WTC11 (cell line): ENCODE measurements at regions not wholly inside any gene's neighbourhood (a gene's known extent, or its start where the extent isn't known, plus 50 kb on each side); places are given as distances from the start of the nearest gene placed in this dataset.

Experiments
- ATAC-seq: fragments of 200-7000 bp; cut with Tn5 transposase; 2 replicates; pipeline ENCODE4 v1.10.0; 2021; ENCODE audit warnings: mild to moderate bottlenecking, moderate library complexity
- CTCF ChIA-PET: fragments of 300-600 bp; sonication (Branson Sonifier 250); formaldehyde crosslinking; loops from one replicate; lab custom pipeline; 2021; ENCODE audit warnings: antibody characterized with exemption; lab: Charles Lee
- POLR2A ChIA-PET: fragments of 350-600 bp; sonication (Branson Sonifier 250); formaldehyde crosslinking; loops from one replicate; lab custom pipeline; 2021; ENCODE audit warnings: antibody characterized with exemption; lab: Charles Lee
- DNase-seq: peaks from one replicate; pipeline ENCODE4 v3.0.0; 2021; ENCODE audit warnings: low spot score
- H3K27ac Mint-ChIP-seq: 2 replicates; pipeline ENCODE4 v1.8.0; 2021; ENCODE audit warnings: mixed read lengths
- H3K27me3 Mint-ChIP-seq: 2 replicates; pipeline ENCODE4 v1.8.0; 2021; ENCODE audit warnings: low read depth, mild to moderate bottlenecking, moderate library complexity, mixed read lengths
- H3K36me3 Mint-ChIP-seq: 2 replicates; pipeline ENCODE4 v1.8.0; 2021; ENCODE audit warnings: mixed read lengths
- H3K4me1 Mint-ChIP-seq: 2 replicates; pipeline ENCODE4 v1.8.0; 2022; ENCODE audit warnings: mixed read lengths
- H3K4me3 Mint-ChIP-seq: 2 replicates; pipeline ENCODE4 v1.8.0; 2021; ENCODE audit warnings: mild to moderate bottlenecking, moderate library complexity, mixed read lengths
- H3K9me3 Mint-ChIP-seq: 2 replicates; pipeline ENCODE4 v1.8.0; 2021; ENCODE audit warnings: mixed read lengths
- CREM ChIP-seq: sonication (generic); formaldehyde crosslinking; IDR thresholded peaks from 2 replicates; pipeline ENCODE4 v1.8.1; 2022; ENCODE audit warnings: mild to moderate bottlenecking, missing genetic modification reagents, moderate library complexity
- E2F1 ChIP-seq: sonication (generic); formaldehyde crosslinking; IDR thresholded peaks from 2 replicates; pipeline ENCODE4 v1.8.0; 2022; ENCODE audit warnings: mild to moderate bottlenecking, missing genetic modification reagents
- FOXP1 ChIP-seq: sonication (generic); formaldehyde crosslinking; IDR thresholded peaks from 2 replicates; pipeline ENCODE4 v1.8.0; 2022; ENCODE audit warnings: missing genetic modification reagents, mild to moderate bottlenecking, moderate library complexity, borderline replicate concordance
- GRHL2 ChIP-seq: fragments of 250-450 bp; sonication (Bioruptor Pico); IDR thresholded peaks from 2 replicates; pipeline ENCODE4 v1.8.0; 2022; ENCODE audit warnings: mild to moderate bottlenecking, moderate library complexity; ENCODE audit not compliant: insufficient replicate concordance, severe bottlenecking
- KAT7 ChIP-seq: sonication (generic); formaldehyde crosslinking; IDR thresholded peaks from 2 replicates; pipeline ENCODE4 v1.8.1; 2023; ENCODE audit warnings: missing genetic modification reagents, mild to moderate bottlenecking, borderline replicate concordance
- NFATC4 ChIP-seq: fragments of 250-450 bp; sonication (Bioruptor Pico); IDR thresholded peaks from 2 replicates; pipeline ENCODE4 v1.9.0; 2021; ENCODE audit warnings: mild to moderate bottlenecking
- NFE2L1 ChIP-seq: sonication (generic); formaldehyde crosslinking; IDR thresholded peaks from 2 replicates; pipeline ENCODE4 v1.8.1; 2023; ENCODE audit warnings: missing genetic modification reagents
- NFYB ChIP-seq: sonication (generic); formaldehyde crosslinking; conservative IDR thresholded peaks from 2 replicates; pipeline ENCODE4 v1.8.0; 2022; ENCODE audit warnings: low read depth, missing genetic modification reagents
- NR1H2 ChIP-seq: sonication (generic); formaldehyde crosslinking; IDR thresholded peaks from 2 replicates; pipeline ENCODE4 v1.9.0; 2021; ENCODE audit warnings: mild to moderate bottlenecking, moderate library complexity, missing genetic modification reagents
- PREB ChIP-seq: sonication (generic); formaldehyde crosslinking; IDR thresholded peaks from 2 replicates; pipeline ENCODE4 v1.8.1; 2022; ENCODE audit warnings: mild to moderate bottlenecking, missing genetic modification reagents, moderate library complexity, borderline replicate concordance
- PRRX2 ChIP-seq: fragments of 250-450 bp; sonication (Bioruptor Pico); IDR thresholded peaks from 2 replicates; pipeline ENCODE4 v1.8.0; 2021; ENCODE audit warnings: mild to moderate bottlenecking
- RORB ChIP-seq: fragments of 250-450 bp; sonication (Bioruptor Pico); IDR thresholded peaks from 2 replicates; pipeline ENCODE4 v1.9.0; 2021; ENCODE audit warnings: mild to moderate bottlenecking
- SOX15 ChIP-seq: fragments of 250-450 bp; sonication (Bioruptor Pico); IDR thresholded peaks from 2 replicates; pipeline ENCODE4 v1.9.0; 2021; ENCODE audit warnings: mild to moderate bottlenecking
- USF1 ChIP-seq: sonication (generic); formaldehyde crosslinking; IDR thresholded peaks from 2 replicates; pipeline ENCODE4 v1.8.0; 2022; ENCODE audit warnings: mild to moderate bottlenecking, missing genetic modification reagents
- ZBTB21 ChIP-seq: sonication (generic); formaldehyde crosslinking; IDR thresholded peaks from 2 replicates; pipeline ENCODE4 v1.8.1; 2023; ENCODE audit warnings: mild to moderate bottlenecking, missing genetic modification reagents, borderline replicate concordance
- ZBTB43 ChIP-seq: sonication (generic); formaldehyde crosslinking; IDR thresholded peaks from 2 replicates; pipeline ENCODE4 v1.8.1; 2023; ENCODE audit warnings: mild to moderate bottlenecking, missing genetic modification reagents
- ZMAT4 ChIP-seq: fragments of 250-450 bp; sonication (Bioruptor Pico); IDR thresholded peaks from 2 replicates; pipeline ENCODE4 v1.9.0; 2021; ENCODE audit warnings: mild to moderate bottlenecking
- ZNF138 ChIP-seq: sonication (generic); formaldehyde crosslinking; conservative IDR thresholded peaks from 2 replicates; pipeline ENCODE4 v1.8.1; 2022; ENCODE audit warnings: mild to moderate bottlenecking, moderate library complexity, missing genetic modification reagents
- ZNF317 ChIP-seq: sonication (generic); formaldehyde crosslinking; IDR thresholded peaks from 2 replicates; pipeline ENCODE4 v1.8.1; 2023; ENCODE audit warnings: low read depth, mild to moderate bottlenecking, moderate library complexity, missing genetic modification reagents, borderline replicate concordance
- ZNF512 ChIP-seq: sonication (generic); formaldehyde crosslinking; IDR thresholded peaks from 2 replicates; pipeline ENCODE4 v1.8.1; 2022; ENCODE audit warnings: missing genetic modification reagents, borderline replicate concordance

- no peaks in the 10 kb centered on the region for H3K36me3 Mint-ChIP-seq
- no peak overlapping the region for H3K4me3 Mint-ChIP-seq
- ATAC-seq (peak; percentile 46; the same call in 1 of the 2 replicates), DNase-seq (no peak)
- peaks cover 11% of the 10 kb centered on the region for H3K9me3 Mint-ChIP-seq
- CTCF ChIA-PET: no interaction called here
- H3K27me3 Mint-ChIP-seq: no peaks in the 10 kb centered on the region; the same call in 1 of the 2 replicates
- no peaks in the 10 kb centered on the region for H3K4me1 Mint-ChIP-seq
- TF ChIP-seq ZNF138 (CRISPR knock-in tag) (no peak), USF1 (CRISPR knock-in tag) (no peak), GRHL2 (no peak), ZBTB21 (CRISPR knock-in tag) (no peak), KAT7 (CRISPR knock-in tag) (no peak), PRRX2 (CRISPR knock-in tag) (no peak)
- TF ChIP-seq, all 79 proteins: peak for 0
- POLR2A ChIA-PET: no interaction called here
- no peak overlapping the region for H3K27ac Mint-ChIP-seq
These were observed 643.6 kb downstream of the ACTL7B start for GRCh38 chr9:108212184-108212583.

GRCh38 chr9:108211411-108211955 lies 644.3 kb downstream of the ACTL7B start:
- POLR2A ChIA-PET: no interaction called here
- TF ChIP-seq NR1H2 (CRISPR knock-in tag) (no peak), E2F1 (CRISPR knock-in tag) (no peak), ZNF138 (CRISPR knock-in tag) (no peak), NFATC4 (no peak), NFYB (no peak), CREM (CRISPR knock-in tag) (no peak), SOX15 (no peak), NFE2L1 (CRISPR knock-in tag) (no peak), PREB (CRISPR knock-in tag) (no peak), RORB (CRISPR knock-in tag) (no peak), ZNF317 (CRISPR knock-in tag) (no peak)
- H3K4me3 Mint-ChIP-seq: no peak overlapping the region
- CTCF ChIA-PET: no interaction called here
- H3K27me3 Mint-ChIP-seq: no peaks in the 10 kb centered on the region
- H3K36me3 Mint-ChIP-seq: no peaks in the 10 kb centered on the region
- peaks cover 16% of the 10 kb centered on the region for H3K9me3 Mint-ChIP-seq
- no peak for ATAC-seq
- DNase-seq: no peak
- H3K27ac Mint-ChIP-seq: no peak overlapping the region
- H3K4me1 Mint-ChIP-seq: no peaks in the 10 kb centered on the region

GRCh38 chr9:108209132-108209685 lies 646.6 kb downstream of the ACTL7B start:
- H3K4me1 Mint-ChIP-seq: no peaks in the 10 kb centered on the region
- POLR2A ChIA-PET: no interaction called here
- DNase-seq (no peak), ATAC-seq (no peak)
- no peaks in the 10 kb centered on the region for H3K36me3 Mint-ChIP-seq
- CTCF ChIA-PET: no interaction called here
- no peak overlapping the region for H3K4me3 Mint-ChIP-seq
- no peak for TF ChIP-seq PRRX2 (CRISPR knock-in tag)
- no peak for TF ChIP-seq ZMAT4 (CRISPR knock-in tag)
- TF ChIP-seq ZBTB43 (CRISPR knock-in tag): no peak
- no peak for TF ChIP-seq NFYB
- no peak for TF ChIP-seq ZNF512
- TF ChIP-seq FOXP1: no peak
- H3K27ac Mint-ChIP-seq: no peak overlapping the region
- H3K27me3 Mint-ChIP-seq: no peaks in the 10 kb centered on the region
- peaks cover 21% of the 10 kb centered on the region for H3K9me3 Mint-ChIP-seq
